ENCODE measurements at regions not wholly inside any gene's neighbourhood (a gene's known extent, or its start where the extent isn't known, plus 50 kb on each side); places are given as distances from the start of the nearest gene placed in this dataset.
A peak's percentile ranks its signal among the peaks of the same experiment; 100 is the strongest.
"Not testable (repeated sequence)": the region's sequence is repeated elsewhere in the genome, so short reads cannot be mapped to it uniquely, and the experiment has no call there.

- no peak for DNase-seq
Observed at GRCh38 chr3:137820366-137820765, 56.3 kb downstream of the SOX14 start.

- no peak for DNase-seq
Observed at GRCh38 chr3:137835096-137835495, 71.0 kb downstream of the SOX14 start.

- no peak for DNase-seq
Observed at GRCh38 chr3:137845194-137845593, 81.1 kb downstream of the SOX14 start.

GRCh38 chr3:137845666-137846065, 81.6 kb downstream of the SOX14 start:
- no peak for DNase-seq

- no peak for DNase-seq
Observed at GRCh38 chr3:137852391-137852830, 88.3 kb downstream of the SOX14 start.

- no peak for DNase-seq
Observed at GRCh38 chr3:137854533-137855261, 90.6 kb downstream of the SOX14 start.

GRCh38 chr3:137866001-137866400, 101.9 kb downstream of the SOX14 start:
- no peak for DNase-seq

- no peak for DNase-seq
Observed at GRCh38 chr3:137866933-137867332, 102.8 kb downstream of the SOX14 start.

- no peak for DNase-seq
Observed at GRCh38 chr3:137867611-137868010, 103.5 kb downstream of the SOX14 start.

- no peak for DNase-seq
Observed at GRCh38 chr3:137869022-137869421, 104.9 kb downstream of the SOX14 start.

- DNase-seq, result not testable (repeated sequence)
Observed at GRCh38 chr3:137872589-137872988, 108.5 kb downstream of the SOX14 start.

- DNase-seq, result not testable (repeated sequence)
Observed at GRCh38 chr3:137896842-137897241, 113.1 kb upstream of the CLDN18 start.

GRCh38 chr3:137906985-137907649, 102.8 kb upstream of the CLDN18 start:
- DNase-seq, result no peak

- no peak for DNase-seq
Observed at GRCh38 chr3:137924628-137925027, 85.3 kb upstream of the CLDN18 start.

- no peak for DNase-seq
Observed at GRCh38 chr3:137925080-137925479, 84.9 kb upstream of the CLDN18 start.

GRCh38 chr3:137926991-137927390, 83.0 kb upstream of the CLDN18 start:
- DNase-seq, result no peak

- no peak for DNase-seq
Observed at GRCh38 chr3:137930976-137931375, 79.0 kb upstream of the CLDN18 start.

GRCh38 chr3:137938876-137939275, 71.1 kb upstream of the CLDN18 start:
- DNase-seq, result no peak

GRCh38 chr3:137944593-137944992, 65.4 kb upstream of the CLDN18 start:
- no peak for DNase-seq

GRCh38 chr3:137946356-137946973, 63.5 kb upstream of the CLDN18 start:
- peak; percentile 66 for DNase-seq

- no peak for DNase-seq
Observed at GRCh38 chr3:137947117-137947516, 62.8 kb upstream of the CLDN18 start.

GRCh38 chr3:137948400-137949072, 61.4 kb upstream of the CLDN18 start:
- no peak for DNase-seq

- no peak for DNase-seq
Observed at GRCh38 chr3:137958636-137959035, 51.3 kb upstream of the CLDN18 start.

Data from stimulated activated CD8-positive, alpha-beta memory T cell treated with anti-CD3 and anti-CD28 coated beads, Interleukin-4, amount 100 ng/mL, for 48 hours (primary cell).